ENCODE measurements at regions not wholly inside any gene's neighbourhood (a gene's known extent, or its start where the extent isn't known, plus 50 kb on each side); places are given as distances from the start of the nearest gene placed in this dataset.

DNA sequence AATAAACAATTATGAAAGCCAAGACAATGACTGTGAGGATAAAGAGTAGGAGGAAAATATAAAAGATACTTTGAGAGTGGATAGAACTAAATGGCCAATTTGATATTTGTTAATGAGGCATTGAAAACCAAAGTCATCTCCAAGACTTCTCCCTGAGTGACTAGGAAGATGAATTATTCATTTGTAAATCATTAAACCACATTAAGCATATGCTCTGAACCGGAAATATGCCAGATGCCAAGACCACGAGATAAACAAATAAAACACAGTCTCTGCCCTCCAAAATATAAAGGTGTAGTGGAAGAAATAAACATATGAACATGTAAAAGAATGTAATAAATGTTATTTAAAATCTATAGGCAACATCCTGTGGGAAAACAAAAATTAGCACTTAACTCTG is 78.8 kb downstream of the MRPL39 start:
- TF ChIP-seq POLR2AphosphoS5 (IDR thresholded peaks at IDR 0.05) (no peak), POLR2A (IDR thresholded peaks at IDR 0.05) (no peak)
- TF ChIP-seq, protein P1, sequence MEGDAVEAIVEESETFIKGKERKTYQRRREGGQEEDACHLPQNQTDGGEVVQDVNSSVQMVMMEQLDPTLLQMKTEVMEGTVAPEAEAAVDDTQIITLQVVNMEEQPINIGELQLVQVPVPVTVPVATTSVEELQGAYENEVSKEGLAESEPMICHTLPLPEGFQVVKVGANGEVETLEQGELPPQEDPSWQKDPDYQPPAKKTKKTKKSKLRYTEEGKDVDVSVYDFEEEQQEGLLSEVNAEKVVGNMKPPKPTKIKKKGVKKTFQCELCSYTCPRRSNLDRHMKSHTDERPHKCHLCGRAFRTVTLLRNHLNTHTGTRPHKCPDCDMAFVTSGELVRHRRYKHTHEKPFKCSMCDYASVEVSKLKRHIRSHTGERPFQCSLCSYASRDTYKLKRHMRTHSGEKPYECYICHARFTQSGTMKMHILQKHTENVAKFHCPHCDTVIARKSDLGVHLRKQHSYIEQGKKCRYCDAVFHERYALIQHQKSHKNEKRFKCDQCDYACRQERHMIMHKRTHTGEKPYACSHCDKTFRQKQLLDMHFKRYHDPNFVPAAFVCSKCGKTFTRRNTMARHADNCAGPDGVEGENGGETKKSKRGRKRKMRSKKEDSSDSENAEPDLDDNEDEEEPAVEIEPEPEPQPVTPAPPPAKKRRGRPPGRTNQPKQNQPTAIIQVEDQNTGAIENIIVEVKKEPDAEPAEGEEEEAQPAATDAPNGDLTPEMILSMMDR (IDR thresholded peaks at IDR 0.05), result no peak
